Dedifferentiated amniotic fluid mesenchymal stem cell (primary cell): ENCODE measurements at regions not wholly inside any gene's neighbourhood (a gene's known extent, or its start where the extent isn't known, plus 50 kb on each side); places are given as distances from the start of the nearest gene placed in this dataset.

Experiments
- DNase-seq: peaks from one replicate; pipeline ENCODE4 v3.0.0-alpha.2; 2016; ENCODE audit errors: extremely low spot score

DNA sequence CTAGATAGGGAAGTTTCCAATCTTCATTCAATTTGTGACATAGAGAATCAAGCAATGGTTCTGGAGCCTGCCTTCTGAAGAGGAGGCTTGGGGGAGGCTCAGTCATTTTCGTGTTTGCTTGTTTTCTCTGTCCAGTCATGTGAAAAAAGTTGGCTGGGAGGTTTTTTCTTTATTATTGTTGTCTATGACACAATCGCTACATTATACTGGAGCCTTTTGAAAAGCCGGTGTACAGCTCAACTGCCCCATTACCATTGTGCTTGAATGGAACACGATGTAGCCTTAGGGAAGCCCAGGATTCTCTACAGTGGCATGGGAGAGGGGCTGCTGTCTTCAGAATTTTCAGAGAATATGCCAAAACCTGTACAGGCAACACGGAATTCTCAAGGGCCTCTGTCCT is 57.9 kb upstream of the NCAM1 start:
- DNase-seq: no peak

DNA sequence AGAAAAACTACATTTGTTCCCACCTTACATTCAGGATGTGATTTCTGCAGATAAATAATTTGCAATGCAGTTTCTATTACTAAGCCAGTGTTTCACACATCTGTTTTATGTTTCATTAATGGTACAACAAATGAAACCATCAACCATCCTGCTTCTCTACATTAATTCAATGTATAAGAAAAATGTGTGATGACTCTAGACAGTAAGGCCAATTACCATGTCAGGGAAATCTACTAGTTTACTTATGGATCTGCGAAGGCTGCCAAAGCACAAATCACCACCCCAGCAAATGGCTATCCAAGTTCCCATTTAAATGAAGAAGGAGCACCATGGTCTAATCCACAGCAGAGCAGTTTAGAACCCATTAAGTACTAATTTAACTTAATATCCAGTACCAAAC is 50.1 kb upstream of the NCAM1 start:
- DNase-seq: no peak
